IMR-90 (cell line): ENCODE measurements at regions not wholly inside any gene's neighbourhood (a gene's known extent, or its start where the extent isn't known, plus 50 kb on each side); places are given as distances from the start of the nearest gene placed in this dataset.

Experiments
- ATAC-seq: fragments of 200-7000 bp; cut with Tn5 transposase; 2 replicates; pipeline ENCODE4 v1.9.1; 2020; ENCODE audit warnings: low read depth, mild to moderate bottlenecking, moderate library complexity
- BruUV-seq: library from RNA; stranded (reverse); fragments of 400-500 nt; replicated peaks from 2 replicates; lab custom pipeline; 2021; lab: Mats Ljungman, UMichigan
- CTCF ChIA-PET: fragments of 300-600 bp; formaldehyde crosslinking; extraction: SDS; loops from one replicate; lab custom pipeline; 2021; ENCODE audit warnings: antibody characterized with exemption; lab: Yijun Ruan, JAX
- POLR2A ChIA-PET: fragments of 300-600 bp; sonication (Branson Sonifier 250); formaldehyde crosslinking; loops from one replicate; lab custom pipeline; 2022; ENCODE audit warnings: antibody characterized with exemption; ENCODE audit not compliant: unreplicated experiment; lab: Charles Lee
- DNase-seq: peaks from one replicate; pipeline ENCODE4 v3.0.0; 2013
- H2AFZ ChIP-seq: replicated peaks from 2 replicates; pipeline ENCODE3; 2013; ENCODE audit warnings: low read length, mild to moderate bottlenecking; ENCODE audit not compliant: poor library complexity
- H2AK5ac ChIP-seq: 2 replicates; pipeline ENCODE4 v1.6.1; 2013; ENCODE audit warnings: low read depth, low read length, inconsistent platforms
- H2AK9ac ChIP-seq: replicated peaks from 2 replicates; pipeline ENCODE3; 2013; ENCODE audit warnings: mild to moderate bottlenecking, low read depth, low read length, moderate library complexity; ENCODE audit not compliant: poor library complexity
- H2BK120ac ChIP-seq: 2 replicates; pipeline ENCODE4 v1.6.1; 2013; ENCODE audit warnings: low read depth, low read length, inconsistent platforms
- H2BK15ac ChIP-seq: 3 replicates; pipeline ENCODE4 v1.6.1; 2013; ENCODE audit warnings: low read depth, low read length, inconsistent platforms
- H2BK20ac ChIP-seq: 2 replicates; pipeline ENCODE4 v1.6.1; 2013; ENCODE audit warnings: low read depth, mild to moderate bottlenecking, inconsistent platforms, low read length, moderate library complexity
- H2BK5ac ChIP-seq: 2 replicates; pipeline ENCODE4 v1.6.1; 2013; ENCODE audit warnings: mild to moderate bottlenecking, low read depth, low read length, inconsistent platforms; ENCODE audit not compliant: poor library complexity, severe bottlenecking
- H3K14ac ChIP-seq: replicated peaks from 2 replicates; pipeline ENCODE4 v1.6.1; 2013; ENCODE audit warnings: low read depth, low read length, inconsistent platforms
- H3K18ac ChIP-seq: 2 replicates; pipeline ENCODE4 v1.6.1; 2013; ENCODE audit warnings: low read depth, low read length, control low read depth
- H3K23ac ChIP-seq: 2 replicates; pipeline ENCODE4 v1.6.1; 2013; ENCODE audit warnings: low read depth, low read length, inconsistent platforms
- H3K27ac ChIP-seq: 2 replicates; pipeline ENCODE4 v1.5.1; 2013; ENCODE audit warnings: mild to moderate bottlenecking, control low read depth, low read length; ENCODE audit not compliant: insufficient read depth
- H3K27me3 ChIP-seq: 2 replicates; pipeline ENCODE4 v1.6.1; 2013; ENCODE audit warnings: low read length; ENCODE audit not compliant: control insufficient read depth, insufficient read depth
- H3K36me3 ChIP-seq: 2 replicates; pipeline ENCODE4 v1.6.1; 2013; ENCODE audit warnings: low read length, mixed read lengths; ENCODE audit not compliant: control insufficient read depth, insufficient read depth
- H3K4ac ChIP-seq: 2 replicates; pipeline ENCODE4 v1.6.1; 2013; ENCODE audit warnings: low read depth, low read length, inconsistent platforms
- H3K4me1 ChIP-seq: 2 replicates; pipeline ENCODE4 v1.6.1; 2013; ENCODE audit warnings: low read length, mixed read lengths; ENCODE audit not compliant: control insufficient read depth, insufficient read depth
- H3K4me2 ChIP-seq: 2 replicates; pipeline ENCODE4 v1.6.1; 2013; ENCODE audit warnings: low read depth, mild to moderate bottlenecking, control low read depth, low read length, moderate library complexity
- H3K4me3 ChIP-seq: 2 replicates; pipeline ENCODE4 v1.5.1; 2013; ENCODE audit warnings: low read depth, mild to moderate bottlenecking, control low read depth, low read length, moderate library complexity; ENCODE audit not compliant: insufficient read depth
- H3K56ac ChIP-seq: 2 replicates; pipeline ENCODE4 v1.6.1; 2013; ENCODE audit warnings: low read length, inconsistent platforms; ENCODE audit not compliant: insufficient read depth; ENCODE audit errors: extremely low read depth
- H3K79me1 ChIP-seq, 2 experiments: 2 replicates each; pipeline ENCODE4 v1.6.1; 2013; ENCODE audit warnings: low read length in 2 of 2, inconsistent platforms in 1 of 2, low read depth in 1 of 2
- H3K9ac ChIP-seq: 2 replicates; pipeline ENCODE4 v1.6.1; 2013; ENCODE audit warnings: low read depth, low read length, control low read depth
- H3K9me1 ChIP-seq: 2 replicates; pipeline ENCODE4 v1.6.1; 2013; ENCODE audit warnings: low read length, inconsistent platforms; ENCODE audit not compliant: insufficient read depth
- H3K9me3 ChIP-seq: 2 replicates; pipeline ENCODE4 v1.6.1; 2013; ENCODE audit warnings: low read length; ENCODE audit not compliant: control insufficient read depth, insufficient read depth
- H4K20me1 ChIP-seq: 2 replicates; pipeline ENCODE4 v1.6.1; 2013; ENCODE audit warnings: low read length, inconsistent platforms; ENCODE audit not compliant: insufficient read depth
- H4K5ac ChIP-seq: 2 replicates; pipeline ENCODE4 v1.6.1; 2013; ENCODE audit warnings: mild to moderate bottlenecking, low read depth, low read length, control low read depth
- H4K8ac ChIP-seq, 2 experiments: 2 replicates each; pipeline ENCODE4 v1.6.1; 2013; ENCODE audit warnings: low read depth in 2 of 2, low read length in 2 of 2, control low read depth in 1 of 2, inconsistent platforms in 1 of 2
- H4K91ac ChIP-seq: 2 replicates; pipeline ENCODE4 v1.6.1; 2013; ENCODE audit warnings: low read depth, low read length, inconsistent platforms; ENCODE audit not compliant: insufficient read depth
- CEBPB ChIP-seq: IDR thresholded peaks from 2 replicates; pipeline ENCODE4 v1.6.1; 2012; ENCODE audit warnings: low read depth, low read length, improper control_type of control experiment
- FOS ChIP-seq: fragments of 150-350 bp; IDR thresholded peaks from 2 replicates; pipeline ENCODE4 v1.6.1; 2016; ENCODE audit warnings: low read depth, low read length
- MXI1 ChIP-seq: IDR thresholded peaks from 2 replicates; pipeline ENCODE4 v1.6.1; 2012; ENCODE audit warnings: low read depth, mild to moderate bottlenecking, low read length, moderate library complexity, borderline replicate concordance
- POLR2A ChIP-seq: IDR thresholded peaks from 2 replicates; pipeline ENCODE4 v1.6.1; 2012; ENCODE audit warnings: mild to moderate bottlenecking, low read depth, low read length
- SMC3 ChIP-seq: fragments of 150-350 bp; IDR thresholded peaks from 2 replicates; pipeline ENCODE4 v1.6.1; 2016; ENCODE audit warnings: low read depth, mild to moderate bottlenecking, antibody characterized with exemption, low read length, moderate library complexity
- WGBS, 2 experiments: methylation state at CpG; one replicate each; pipeline versions ENCODE4 v1.1.5 to v1.1.7; 2013; ENCODE audit warnings: missing lambda C conversion rate in 2 of 2; ENCODE audit not compliant: insufficient read length in 1 of 2; ENCODE audit errors: extremely low coverage in 2 of 2; 5-methylcytosine and 5-hydroxymethylcytosine counted together
- dilution Hi-C: fragments of 300-500 bp; cut with HindIII; formaldehyde crosslinking; loops from one replicate; pipeline ENCODE4 v1.14.3; 2018; ENCODE audit warnings: low sequenced_read_pairs; ENCODE audit not compliant: unreplicated experiment
- in situ Hi-C: fragments of 300-500 bp; cut with MboI; formaldehyde crosslinking; loops from 3 replicates; pipeline ENCODE4 v1.14.3; 2019; ENCODE audit warnings: low sequenced_read_pairs, inconsistent platforms, mixed read lengths
- intact Hi-C: fragments of 100-400 bp; cut with micrococcal nuclease; formaldehyde crosslinking; loops from 2 replicates; pipeline ENCODE4 v1.10.0; 2022
- TF ChIP-seq, protein P1 (sequence below): conservative IDR thresholded peaks from 2 replicates; pipeline ENCODE4 v1.5.1; 2012; ENCODE audit warnings: mild to moderate bottlenecking, low read depth, low read length, improper control_type of control experiment
- TF ChIP-seq, protein P2 (sequence below): fragments of 150-350 bp; IDR thresholded peaks from 2 replicates; pipeline ENCODE4 v1.6.1; 2017; ENCODE audit warnings: mild to moderate bottlenecking, antibody characterized with exemption, low read length, low read depth

DNA sequence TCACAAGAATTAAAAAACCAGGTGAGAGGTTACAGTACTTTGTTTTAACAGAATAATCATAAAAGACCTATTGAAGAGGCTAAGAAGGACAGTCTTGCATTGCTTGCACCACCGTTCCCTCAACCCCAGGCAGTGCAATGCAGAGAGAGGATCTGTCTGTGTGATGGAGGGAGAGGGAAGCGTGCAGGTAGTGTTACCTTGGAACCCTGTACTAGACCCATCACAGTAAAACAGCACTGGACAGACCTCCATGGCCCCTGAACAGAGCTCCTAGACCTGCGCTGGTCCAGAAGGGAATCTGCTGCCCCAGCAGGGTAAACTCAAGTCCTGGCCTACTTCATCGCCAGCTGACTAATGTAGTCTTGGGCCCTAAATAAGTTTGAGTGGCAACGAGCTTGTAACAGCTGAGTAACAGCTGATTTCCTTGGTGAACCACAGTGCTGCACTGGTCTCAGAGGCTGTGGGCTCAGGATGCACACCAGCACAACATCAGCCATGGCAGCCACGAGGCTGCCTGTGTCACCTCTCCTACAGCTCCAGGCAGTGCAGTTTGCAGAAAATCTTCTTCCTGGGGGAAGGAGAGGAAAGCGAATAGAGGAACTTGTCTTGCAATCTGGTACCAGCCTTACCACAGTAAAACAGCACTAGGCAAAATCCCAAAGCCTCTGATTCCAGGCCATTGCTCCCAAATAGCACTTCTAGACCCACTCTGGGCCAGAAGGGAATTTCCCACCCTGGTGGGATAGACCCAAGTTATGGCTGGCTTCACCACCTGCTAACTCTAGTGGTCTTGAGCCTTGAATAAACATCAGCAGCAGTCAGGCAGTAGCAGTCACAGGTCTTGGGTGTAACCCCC, 417.2 kb downstream of the CDH7 start:
- in situ Hi-C loops (no loop called here), intact Hi-C loops (no loop called here), dilution Hi-C loops (no loop called here)
- Histone ChIP-seq H2BK120ac (no peak overlapping the region), H3K9ac (no peak overlapping the region), H3K79me1 (no peaks in the 10 kb centered on the region), H3K14ac (no peak overlapping the region), H3K9me3 (peaks cover 13% of the 10 kb centered on the region), H2AFZ (no peak overlapping the region), H3K36me3 (no peaks in the 10 kb centered on the region), H3K4me2 (no peak overlapping the region), H3K27me3 (no peaks in the 10 kb centered on the region), H3K4ac (no peak overlapping the region), H2BK15ac (no peak overlapping the region), H2BK5ac (no peak overlapping the region), H4K20me1 (no peaks in the 10 kb centered on the region), H4K5ac (no peak overlapping the region), H2BK20ac (no peak overlapping the region), H3K4me1 (no peaks in the 10 kb centered on the region), H2AK5ac (no peak overlapping the region), H3K56ac (no peak overlapping the region), H3K4me3 (no peak overlapping the region), H4K8ac (no peak overlapping the region), H3K9me1 (no peaks in the 10 kb centered on the region), H3K27ac (no peak overlapping the region), H4K91ac (no peak overlapping the region), H2AK9ac (no peak overlapping the region), H3K23ac (no peak overlapping the region), H3K18ac (no peak overlapping the region)
- ChIA-PET CTCF (no interaction called here), POLR2A (no interaction called here)
- WGBS, 2 experiments, result 68% methylated on average over 2 of the region's 7 CpGs; no CpG with 5 or more reads in 1 of the 2 experiments
- TF ChIP-seq, protein P1, sequence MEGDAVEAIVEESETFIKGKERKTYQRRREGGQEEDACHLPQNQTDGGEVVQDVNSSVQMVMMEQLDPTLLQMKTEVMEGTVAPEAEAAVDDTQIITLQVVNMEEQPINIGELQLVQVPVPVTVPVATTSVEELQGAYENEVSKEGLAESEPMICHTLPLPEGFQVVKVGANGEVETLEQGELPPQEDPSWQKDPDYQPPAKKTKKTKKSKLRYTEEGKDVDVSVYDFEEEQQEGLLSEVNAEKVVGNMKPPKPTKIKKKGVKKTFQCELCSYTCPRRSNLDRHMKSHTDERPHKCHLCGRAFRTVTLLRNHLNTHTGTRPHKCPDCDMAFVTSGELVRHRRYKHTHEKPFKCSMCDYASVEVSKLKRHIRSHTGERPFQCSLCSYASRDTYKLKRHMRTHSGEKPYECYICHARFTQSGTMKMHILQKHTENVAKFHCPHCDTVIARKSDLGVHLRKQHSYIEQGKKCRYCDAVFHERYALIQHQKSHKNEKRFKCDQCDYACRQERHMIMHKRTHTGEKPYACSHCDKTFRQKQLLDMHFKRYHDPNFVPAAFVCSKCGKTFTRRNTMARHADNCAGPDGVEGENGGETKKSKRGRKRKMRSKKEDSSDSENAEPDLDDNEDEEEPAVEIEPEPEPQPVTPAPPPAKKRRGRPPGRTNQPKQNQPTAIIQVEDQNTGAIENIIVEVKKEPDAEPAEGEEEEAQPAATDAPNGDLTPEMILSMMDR, result no peak
- TF ChIP-seq MXI1 (no peak), FOS (no peak), POLR2A (no peak), CEBPB (no peak), SMC3 (no peak)
- TF ChIP-seq, protein P2, sequence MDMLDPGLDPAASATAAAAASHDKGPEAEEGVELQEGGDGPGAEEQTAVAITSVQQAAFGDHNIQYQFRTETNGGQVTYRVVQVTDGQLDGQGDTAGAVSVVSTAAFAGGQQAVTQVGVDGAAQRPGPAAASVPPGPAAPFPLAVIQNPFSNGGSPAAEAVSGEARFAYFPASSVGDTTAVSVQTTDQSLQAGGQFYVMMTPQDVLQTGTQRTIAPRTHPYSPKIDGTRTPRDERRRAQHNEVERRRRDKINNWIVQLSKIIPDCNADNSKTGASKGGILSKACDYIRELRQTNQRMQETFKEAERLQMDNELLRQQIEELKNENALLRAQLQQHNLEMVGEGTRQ, result no peak
- BruUV-seq, result no TSS peak
- DNase-seq (no peak), ATAC-seq (no peak)
